Panc1 (cell line): ENCODE measurements at regions not wholly inside any gene's neighbourhood (a gene's known extent, or its start where the extent isn't known, plus 50 kb on each side); places are given as distances from the start of the nearest gene placed in this dataset.

Experiments used
- ATAC-seq: fragments of 200-7000 bp; cut with Tn5 transposase; 2 replicates; pipeline ENCODE4 v1.9.1; 2020; ENCODE audit warnings: mild to moderate bottlenecking, moderate library complexity
- BruUV-seq: library from RNA; stranded (reverse); fragments of 400-500 nt; replicated peaks from 2 replicates; lab custom pipeline; 2021; lab: Mats Ljungman, UMichigan
- CTCF ChIA-PET: fragments of 300-600 bp; sonication (Branson Sonifier 250); formaldehyde crosslinking; loops from one replicate; lab custom pipeline; 2022; ENCODE audit warnings: antibody characterized with exemption; lab: Charles Lee
- POLR2A ChIA-PET: fragments of 300-600 bp; sonication (Branson Sonifier 250); formaldehyde crosslinking; loops from one replicate; lab custom pipeline; 2022; ENCODE audit warnings: antibody characterized with exemption; lab: Charles Lee
- DNase-seq: peaks from one replicate; pipeline ENCODE4 v3.0.0-alpha.2; 2010; ENCODE audit warnings: low read depth, low spot score
- H3K27ac ChIP-seq: 2 replicates; pipeline ENCODE4 v1.5.1; 2011; ENCODE audit warnings: mild to moderate bottlenecking, low read length, inconsistent platforms
- H3K27me3 ChIP-seq: fragments of 200-500 bp; sonication (Bioruptor generic); 2 replicates; pipeline ENCODE4 v1.6.0; 2014; ENCODE audit warnings: low read length, inconsistent platforms; ENCODE audit not compliant: control insufficient read depth, insufficient read depth
- H3K36me3 ChIP-seq: fragments of 200-500 bp; sonication (Bioruptor generic); 2 replicates; pipeline ENCODE4 v1.5.1; 2014; ENCODE audit warnings: inconsistent platforms, mild to moderate bottlenecking, low read length, moderate library complexity; ENCODE audit not compliant: control insufficient read depth, insufficient read depth
- H3K4me1 ChIP-seq: 2 replicates; pipeline ENCODE4 v1.5.1; 2011; ENCODE audit warnings: inconsistent platforms, mild to moderate bottlenecking, low read length, moderate library complexity; ENCODE audit not compliant: control insufficient read depth, insufficient read depth
- H3K4me3 ChIP-seq, 2 experiments: 2 replicates each; pipeline ENCODE4 v1.5.1; 2011 to 2012; ENCODE audit warnings: low read depth in 2 of 2, low read length in 2 of 2, mild to moderate bottlenecking in 2 of 2, inconsistent platforms in 1 of 2, moderate library complexity in 1 of 2
- H3K9me3 ChIP-seq: fragments of 200-500 bp; sonication (Bioruptor generic); 2 replicates; pipeline ENCODE4 v1.5.1; 2014; ENCODE audit warnings: low read depth, mild to moderate bottlenecking, inconsistent platforms, low read length, moderate library complexity; ENCODE audit not compliant: control insufficient read depth, insufficient read depth
- POLR2AphosphoS5 ChIP-seq: IDR thresholded peaks from 2 replicates; pipeline ENCODE4 v1.6.1; 2012; ENCODE audit warnings: mild to moderate bottlenecking, low read depth, low read length, moderate library complexity
- SIN3A ChIP-seq: IDR thresholded peaks from 2 replicates; pipeline ENCODE4 v1.6.1; 2012; ENCODE audit warnings: low read depth, mild to moderate bottlenecking, low read length, moderate library complexity, borderline replicate concordance; ENCODE audit not compliant: insufficient read depth
- TCF7L2 ChIP-seq: IDR thresholded peaks from 2 replicates; pipeline ENCODE4 v1.6.1; 2011; ENCODE audit warnings: mild to moderate bottlenecking, low read depth, low read length, inconsistent platforms
- in situ Hi-C: cut with HindIII; loops from 2 replicates; pipeline ENCODE4 v1.10.0; 2016; ENCODE audit warnings: low sequenced_read_pairs, low pct_unique_long_range_greater_than_20kb
- intact Hi-C: fragments of 100-400 bp; cut with micrococcal nuclease; formaldehyde crosslinking; loops from one replicate; pipeline ENCODE4 v1.10.0; 2022; ENCODE audit not compliant: unreplicated experiment
- TF ChIP-seq, protein P1 (sequence below), 2 experiments: IDR thresholded peaks; 2 replicates each; pipeline ENCODE4 v1.6.1; 2011 to 2012; ENCODE audit warnings: low read depth in 2 of 2, control low read depth in 1 of 2, low read length in 1 of 2, mild to moderate bottlenecking in 1 of 2, moderate library complexity in 1 of 2; ENCODE audit not compliant: insufficient read depth in 1 of 2
- TF ChIP-seq, protein P2 (sequence below): fragments of 450-650 bp; IDR thresholded peaks from 2 replicates; pipeline ENCODE4 v1.5.1; 2017; ENCODE audit warnings: mild to moderate bottlenecking

DNA sequence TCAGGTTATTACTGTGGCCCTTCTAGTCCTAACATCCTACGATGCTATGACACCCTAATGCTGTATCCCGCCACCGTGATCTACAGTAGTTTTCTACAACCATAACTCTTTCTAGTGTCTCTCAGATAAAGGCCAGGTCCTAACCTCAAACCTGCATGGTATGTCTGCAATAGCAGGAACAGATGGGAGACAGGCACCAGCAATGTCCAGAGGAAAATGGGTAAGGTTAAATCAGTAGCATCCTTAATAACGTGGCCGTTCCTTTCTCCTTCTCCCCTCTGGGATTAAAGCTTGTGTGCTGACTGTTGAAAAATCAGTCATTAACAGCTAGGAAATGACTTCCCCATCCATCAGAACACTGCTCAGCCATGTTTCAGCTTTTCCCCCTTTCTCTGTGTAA, 321.9 kb upstream of the NPVF start:
- H3K4me1 ChIP-seq: no peaks in the 10 kb centered on the region
- no peak overlapping the region for H3K27ac ChIP-seq
- H3K4me3 ChIP-seq: no peak overlapping the region
- DNase-seq (no peak), ATAC-seq (no peak)
- no TSS peak for BruUV-seq
- intact Hi-C loops (no loop called here), in situ Hi-C loops (no loop called here)
- no peak for TF ChIP-seq POLR2AphosphoS5
- TF ChIP-seq SIN3A: no peak
- TF ChIP-seq, protein P1, sequence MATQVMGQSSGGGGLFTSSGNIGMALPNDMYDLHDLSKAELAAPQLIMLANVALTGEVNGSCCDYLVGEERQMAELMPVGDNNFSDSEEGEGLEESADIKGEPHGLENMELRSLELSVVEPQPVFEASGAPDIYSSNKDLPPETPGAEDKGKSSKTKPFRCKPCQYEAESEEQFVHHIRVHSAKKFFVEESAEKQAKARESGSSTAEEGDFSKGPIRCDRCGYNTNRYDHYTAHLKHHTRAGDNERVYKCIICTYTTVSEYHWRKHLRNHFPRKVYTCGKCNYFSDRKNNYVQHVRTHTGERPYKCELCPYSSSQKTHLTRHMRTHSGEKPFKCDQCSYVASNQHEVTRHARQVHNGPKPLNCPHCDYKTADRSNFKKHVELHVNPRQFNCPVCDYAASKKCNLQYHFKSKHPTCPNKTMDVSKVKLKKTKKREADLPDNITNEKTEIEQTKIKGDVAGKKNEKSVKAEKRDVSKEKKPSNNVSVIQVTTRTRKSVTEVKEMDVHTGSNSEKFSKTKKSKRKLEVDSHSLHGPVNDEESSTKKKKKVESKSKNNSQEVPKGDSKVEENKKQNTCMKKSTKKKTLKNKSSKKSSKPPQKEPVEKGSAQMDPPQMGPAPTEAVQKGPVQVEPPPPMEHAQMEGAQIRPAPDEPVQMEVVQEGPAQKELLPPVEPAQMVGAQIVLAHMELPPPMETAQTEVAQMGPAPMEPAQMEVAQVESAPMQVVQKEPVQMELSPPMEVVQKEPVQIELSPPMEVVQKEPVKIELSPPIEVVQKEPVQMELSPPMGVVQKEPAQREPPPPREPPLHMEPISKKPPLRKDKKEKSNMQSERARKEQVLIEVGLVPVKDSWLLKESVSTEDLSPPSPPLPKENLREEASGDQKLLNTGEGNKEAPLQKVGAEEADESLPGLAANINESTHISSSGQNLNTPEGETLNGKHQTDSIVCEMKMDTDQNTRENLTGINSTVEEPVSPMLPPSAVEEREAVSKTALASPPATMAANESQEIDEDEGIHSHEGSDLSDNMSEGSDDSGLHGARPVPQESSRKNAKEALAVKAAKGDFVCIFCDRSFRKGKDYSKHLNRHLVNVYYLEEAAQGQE (IDR thresholded peaks at IDR 0.05; ENCODE audit: insufficient read depth in 1 of 2, low read depth in 2 of 2, low read length in 1 of 2): no peak
- TF ChIP-seq, protein P2, sequence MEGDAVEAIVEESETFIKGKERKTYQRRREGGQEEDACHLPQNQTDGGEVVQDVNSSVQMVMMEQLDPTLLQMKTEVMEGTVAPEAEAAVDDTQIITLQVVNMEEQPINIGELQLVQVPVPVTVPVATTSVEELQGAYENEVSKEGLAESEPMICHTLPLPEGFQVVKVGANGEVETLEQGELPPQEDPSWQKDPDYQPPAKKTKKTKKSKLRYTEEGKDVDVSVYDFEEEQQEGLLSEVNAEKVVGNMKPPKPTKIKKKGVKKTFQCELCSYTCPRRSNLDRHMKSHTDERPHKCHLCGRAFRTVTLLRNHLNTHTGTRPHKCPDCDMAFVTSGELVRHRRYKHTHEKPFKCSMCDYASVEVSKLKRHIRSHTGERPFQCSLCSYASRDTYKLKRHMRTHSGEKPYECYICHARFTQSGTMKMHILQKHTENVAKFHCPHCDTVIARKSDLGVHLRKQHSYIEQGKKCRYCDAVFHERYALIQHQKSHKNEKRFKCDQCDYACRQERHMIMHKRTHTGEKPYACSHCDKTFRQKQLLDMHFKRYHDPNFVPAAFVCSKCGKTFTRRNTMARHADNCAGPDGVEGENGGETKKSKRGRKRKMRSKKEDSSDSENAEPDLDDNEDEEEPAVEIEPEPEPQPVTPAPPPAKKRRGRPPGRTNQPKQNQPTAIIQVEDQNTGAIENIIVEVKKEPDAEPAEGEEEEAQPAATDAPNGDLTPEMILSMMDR: no peak
- no peak for TF ChIP-seq TCF7L2
- ChIA-PET CTCF (no interaction called here), POLR2A (no interaction called here)
- H3K9me3 ChIP-seq: no peaks in the 10 kb centered on the region
- H3K36me3 ChIP-seq: no peaks in the 10 kb centered on the region
- peaks cover 6% of the 10 kb centered on the region; the same call in 1 of the 2 replicates for H3K27me3 ChIP-seq

DNA sequence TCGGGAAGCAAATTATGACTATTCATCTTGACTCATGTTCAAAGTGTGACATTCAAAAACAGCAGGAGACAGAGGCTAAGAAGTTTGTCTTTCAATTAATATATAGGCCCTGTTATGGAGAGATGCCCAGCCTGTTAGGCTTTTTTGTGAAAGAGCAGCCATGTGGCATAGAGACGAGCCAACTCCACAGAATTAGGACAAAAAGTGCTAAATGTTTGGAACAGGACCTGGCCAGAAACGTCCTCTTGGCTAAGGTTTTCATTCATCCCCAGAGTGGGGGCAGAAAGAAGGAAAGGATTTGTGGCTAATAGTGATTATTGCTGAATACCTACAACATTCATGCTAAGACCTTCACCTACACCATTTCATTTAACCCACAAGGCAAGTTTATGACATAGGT, 324.7 kb upstream of the NPVF start:
- Histone ChIP-seq H3K36me3 (no peaks in the 10 kb centered on the region), H3K9me3 (no peaks in the 10 kb centered on the region), H3K4me3 (no peak overlapping the region), H3K27ac (no peak overlapping the region), H3K4me1 (no peaks in the 10 kb centered on the region), H3K27me3 (peaks cover 6% of the 10 kb centered on the region; the same call in 1 of the 2 replicates)
- ChIA-PET CTCF (no interaction called here), POLR2A (no interaction called here)
- BruUV-seq: no TSS peak
- TF ChIP-seq, protein P2: no peak
- TF ChIP-seq TCF7L2: no peak
- TF ChIP-seq SIN3A: no peak
- no peak for TF ChIP-seq POLR2AphosphoS5
- TF ChIP-seq, protein P1 (IDR thresholded peaks at IDR 0.05; ENCODE audit: insufficient read depth in 1 of 2, low read depth in 2 of 2, low read length in 1 of 2): no peak
- intact Hi-C loops: no loop called here
- in situ Hi-C loops: no loop called here
- DNase-seq: no peak
- ATAC-seq: no peak
